ENCODE measurements at regions not wholly inside any gene's neighbourhood (a gene's known extent, or its start where the extent isn't known, plus 50 kb on each side); places are given as distances from the start of the nearest gene placed in this dataset.

GRCh38 chr4:78989697-78990270, 50.5 kb upstream of the PAQR3 start:
- 73 to 82% (median 77%) methylated on average over 18 to 19 of the region's 19 CpGs for WGBS, 5 donors

More at GRCh38 chr4:78989697-78990270, 50.5 kb upstream of the PAQR3 start:
- Histone ChIP-seq H3K9me3 (no peaks in the 10 kb centered on the region), H3K4me1 (no peaks in the 10 kb centered on the region), H3K27me3 (replicated peaks in 1 of 7) (no peaks in the 10 kb centered on the region), H3K4me3 (no peak overlapping the region), H3K27ac (no peak overlapping the region), H3K36me3 (no peaks in the 10 kb centered on the region)
- TF ChIP-seq CTCF (IDR thresholded peaks at IDR 0.05 in 8 of 11, conservative IDR thresholded peaks at IDR 0.05 in 3 of 11) (no peak), POLR2AphosphoS5 (IDR thresholded peaks at IDR 0.05) (no peak), POLR2A (IDR thresholded peaks at IDR 0.05) (no peak)
- no peak for DNase-seq
- intact Hi-C loops (cut with DNase I; ENCODE audit: low total_unique reads): no loop called here
